ENCODE measurements at regions not wholly inside any gene's neighbourhood (a gene's known extent, or its start where the extent isn't known, plus 50 kb on each side); places are given as distances from the start of the nearest gene placed in this dataset.

GRCh38 chr11:109590782-109591181, 168.8 kb downstream of the C11orf87 start:
- Histone ChIP-seq H3K36me3 (ENCODE audit: control insufficient read depth in 1 of 2, insufficient read depth in 2 of 2, low read length in 1 of 2) (no peaks in the 10 kb centered on the region), H3K9me3 (ENCODE audit: control insufficient read depth, low read length) (no peaks in the 10 kb centered on the region), H3K4me1 (ENCODE audit: control insufficient read depth in 1 of 2, insufficient read depth in 2 of 2, low read length in 2 of 2) (no peaks in the 10 kb centered on the region), H3K27me3 (ENCODE audit: control insufficient read depth in 1 of 2, insufficient read depth in 2 of 2, low read length in 1 of 2) (no peaks in the 10 kb centered on the region), H3K4me3 (ENCODE audit: low read length in 2 of 2) (no peak overlapping the region), H3K27ac (ENCODE audit: low read depth in 1 of 2, low read length in 2 of 2) (no peak overlapping the region)
- ATAC-seq (ENCODE audit: low FRiP score) (no peak), DNase-seq (no peak)
- intact Hi-C loops (cut with DNase I): no loop called here

- H3K36me3 ChIP-seq (ENCODE audit: control insufficient read depth in 1 of 2, insufficient read depth in 2 of 2, low read length in 1 of 2): no peaks in the 10 kb centered on the region
- H3K4me3 ChIP-seq (ENCODE audit: low read length in 2 of 2): no peak overlapping the region
- H3K27me3 ChIP-seq (ENCODE audit: control insufficient read depth in 1 of 2, insufficient read depth in 2 of 2, low read length in 1 of 2): no peaks in the 10 kb centered on the region
- H3K9me3 ChIP-seq (ENCODE audit: control insufficient read depth, low read length): no peaks in the 10 kb centered on the region
- intact Hi-C loops (cut with DNase I): no loop called here
- DNase-seq (no peak), ATAC-seq (ENCODE audit: low FRiP score) (no peak)
- 79 to 83% methylated on average over 4 of the region's 4 CpGs for WGBS, 2 donors
- peaks cover 0 to 2% of the 10 kb centered on the region in 2 donors for H3K4me1 ChIP-seq (ENCODE audit: control insufficient read depth in 1 of 2, insufficient read depth in 2 of 2, low read length in 2 of 2)
- H3K27ac ChIP-seq (ENCODE audit: low read depth in 1 of 2, low read length in 2 of 2): no peak overlapping the region
Measured at GRCh38 chr11:109597336-109597735, 175.3 kb downstream of the C11orf87 start.

GRCh38 chr11:109604481-109605400, 182.8 kb downstream of the C11orf87 start:
- 28 to 47% methylated on average over 3 of the region's 3 CpGs for WGBS, 2 donors
- no peak for ATAC-seq (ENCODE audit: low FRiP score)
- H3K4me1 ChIP-seq (ENCODE audit: control insufficient read depth in 1 of 2, insufficient read depth in 2 of 2, low read length in 2 of 2): no peaks in the 10 kb centered on the region
- DNase-seq: no peak
- no peak overlapping the region for H3K4me3 ChIP-seq (ENCODE audit: low read length in 2 of 2)
- intact Hi-C loops (cut with DNase I): no loop called here
- H3K9me3 ChIP-seq (ENCODE audit: control insufficient read depth, low read length): no peaks in the 10 kb centered on the region
- H3K27me3 ChIP-seq (ENCODE audit: control insufficient read depth in 1 of 2, insufficient read depth in 2 of 2, low read length in 1 of 2): no peaks in the 10 kb centered on the region
- H3K27ac ChIP-seq (ENCODE audit: low read depth in 1 of 2, low read length in 2 of 2): no peak overlapping the region
- no peaks in the 10 kb centered on the region for H3K36me3 ChIP-seq (ENCODE audit: control insufficient read depth in 1 of 2, insufficient read depth in 2 of 2, low read length in 1 of 2)

- Histone ChIP-seq H3K9me3 (ENCODE audit: control insufficient read depth, low read length) (no peaks in the 10 kb centered on the region), H3K27me3 (ENCODE audit: control insufficient read depth in 1 of 2, insufficient read depth in 2 of 2, low read length in 1 of 2) (no peaks in the 10 kb centered on the region), H3K4me3 (ENCODE audit: low read length in 2 of 2) (no peak overlapping the region), H3K27ac (ENCODE audit: low read depth in 1 of 2, low read length in 2 of 2) (no peak overlapping the region), H3K36me3 (ENCODE audit: control insufficient read depth in 1 of 2, insufficient read depth in 2 of 2, low read length in 1 of 2) (no peaks in the 10 kb centered on the region), H3K4me1 (ENCODE audit: control insufficient read depth in 1 of 2, insufficient read depth in 2 of 2, low read length in 2 of 2) (no peaks in the 10 kb centered on the region)
- WGBS, 2 donors: 42 to 50% methylated on average over 1 of the region's 1 CpG
- intact Hi-C loops (cut with DNase I): no loop called here
- ATAC-seq (ENCODE audit: low FRiP score) (no peak), DNase-seq (no peak)
Measured at GRCh38 chr11:109606256-109606655, 184.3 kb downstream of the C11orf87 start.

GRCh38 chr11:109609454-109610185, 187.6 kb downstream of the C11orf87 start:
- DNase-seq (no peak), ATAC-seq (ENCODE audit: low FRiP score) (no peak)
- intact Hi-C loops (cut with DNase I): no loop called here
- 71 to 72% methylated on average over 1 of the region's 1 CpG for WGBS, 2 donors
- Histone ChIP-seq H3K4me3 (ENCODE audit: low read length in 2 of 2) (no peak overlapping the region), H3K27ac (ENCODE audit: low read depth in 1 of 2, low read length in 2 of 2) (no peak overlapping the region), H3K27me3 (ENCODE audit: control insufficient read depth in 1 of 2, insufficient read depth in 2 of 2, low read length in 1 of 2) (no peaks in the 10 kb centered on the region), H3K36me3 (ENCODE audit: control insufficient read depth in 1 of 2, insufficient read depth in 2 of 2, low read length in 1 of 2) (no peaks in the 10 kb centered on the region), H3K9me3 (ENCODE audit: control insufficient read depth, low read length) (no peaks in the 10 kb centered on the region), H3K4me1 (ENCODE audit: control insufficient read depth in 1 of 2, insufficient read depth in 2 of 2, low read length in 2 of 2) (no peaks in the 10 kb centered on the region)

- Histone ChIP-seq H3K4me3 (ENCODE audit: low read length in 2 of 2) (no peak overlapping the region), H3K4me1 (ENCODE audit: control insufficient read depth in 1 of 2, insufficient read depth in 2 of 2, low read length in 2 of 2) (no peaks in the 10 kb centered on the region), H3K27ac (ENCODE audit: low read depth in 1 of 2, low read length in 2 of 2) (no peak overlapping the region), H3K36me3 (ENCODE audit: control insufficient read depth in 1 of 2, insufficient read depth in 2 of 2, low read length in 1 of 2) (no peaks in the 10 kb centered on the region), H3K27me3 (ENCODE audit: control insufficient read depth in 1 of 2, insufficient read depth in 2 of 2, low read length in 1 of 2) (no peaks in the 10 kb centered on the region), H3K9me3 (ENCODE audit: control insufficient read depth, low read length) (no peaks in the 10 kb centered on the region)
- no peak for ATAC-seq (ENCODE audit: low FRiP score)
- DNase-seq: no peak
- WGBS, 2 donors: 76 to 77% methylated on average over 3 of the region's 3 CpGs
- intact Hi-C loops (cut with DNase I): no loop called here
Measured at GRCh38 chr11:109612496-109612895, 190.5 kb downstream of the C11orf87 start.

GRCh38 chr11:109619498-109619897, 197.5 kb downstream of the C11orf87 start:
- ATAC-seq (ENCODE audit: low FRiP score) (no peak), DNase-seq (no peak)
- H3K27ac ChIP-seq (ENCODE audit: low read depth in 1 of 2, low read length in 2 of 2): no peak overlapping the region
- no peak overlapping the region for H3K4me3 ChIP-seq (ENCODE audit: low read length in 2 of 2)
- H3K36me3 ChIP-seq (ENCODE audit: control insufficient read depth in 1 of 2, insufficient read depth in 2 of 2, low read length in 1 of 2): no peaks in the 10 kb centered on the region
- peaks cover 1% of the 10 kb centered on the region for H3K9me3 ChIP-seq (ENCODE audit: control insufficient read depth, low read length)
- intact Hi-C loops (cut with DNase I): no loop called here
- H3K4me1 ChIP-seq (ENCODE audit: control insufficient read depth in 1 of 2, insufficient read depth in 2 of 2, low read length in 2 of 2): no peaks in the 10 kb centered on the region
- 80 to 82% methylated on average over 4 of the region's 4 CpGs for WGBS, 2 donors
- no peaks in the 10 kb centered on the region for H3K27me3 ChIP-seq (ENCODE audit: control insufficient read depth in 1 of 2, insufficient read depth in 2 of 2, low read length in 1 of 2)

GRCh38 chr11:109629734-109630133, 207.7 kb downstream of the C11orf87 start:
- Histone ChIP-seq H3K4me1 (ENCODE audit: control insufficient read depth in 1 of 2, insufficient read depth in 2 of 2, low read length in 2 of 2) (no peaks in the 10 kb centered on the region), H3K27me3 (ENCODE audit: control insufficient read depth in 1 of 2, insufficient read depth in 2 of 2, low read length in 1 of 2) (no peaks in the 10 kb centered on the region), H3K9me3 (ENCODE audit: control insufficient read depth, low read length) (no peaks in the 10 kb centered on the region), H3K4me3 (ENCODE audit: low read length in 2 of 2) (no peak overlapping the region), H3K36me3 (ENCODE audit: control insufficient read depth in 1 of 2, insufficient read depth in 2 of 2, low read length in 1 of 2) (no peaks in the 10 kb centered on the region), H3K27ac (ENCODE audit: low read depth in 1 of 2, low read length in 2 of 2) (no peak overlapping the region)
- ATAC-seq (ENCODE audit: low FRiP score): no peak
- WGBS, 2 donors: 78 to 82% methylated on average over 1 of the region's 1 CpG
- DNase-seq: no peak
- intact Hi-C loops (cut with DNase I): no loop called here

GRCh38 chr11:109641549-109641948, 219.6 kb downstream of the C11orf87 start:
- Histone ChIP-seq H3K27ac (ENCODE audit: low read depth in 1 of 2, low read length in 2 of 2) (no peak overlapping the region), H3K9me3 (ENCODE audit: control insufficient read depth, low read length) (peaks cover 1% of the 10 kb centered on the region), H3K4me1 (ENCODE audit: control insufficient read depth in 1 of 2, insufficient read depth in 2 of 2, low read length in 2 of 2) (no peaks in the 10 kb centered on the region), H3K4me3 (ENCODE audit: low read length in 2 of 2) (no peak overlapping the region), H3K36me3 (ENCODE audit: control insufficient read depth in 1 of 2, insufficient read depth in 2 of 2, low read length in 1 of 2) (no peaks in the 10 kb centered on the region), H3K27me3 (ENCODE audit: control insufficient read depth in 1 of 2, insufficient read depth in 2 of 2, low read length in 1 of 2) (no peaks in the 10 kb centered on the region)
- intact Hi-C loops (cut with DNase I): no loop called here
- 14 to 17% methylated on average over 9 of the region's 9 CpGs for WGBS, 2 donors
- ATAC-seq (ENCODE audit: low FRiP score) (no peak), DNase-seq (no peak)
